Esophagus squamous epithelium (tissue), 4 donors: ENCODE measurements at regions not wholly inside any gene's neighbourhood (a gene's known extent, or its start where the extent isn't known, plus 50 kb on each side); places are given as distances from the start of the nearest gene placed in this dataset.

ENCODE experiments used
- POLR2A ChIP-seq, 4 donors: fragments of 450-650 bp; IDR thresholded peaks; one replicate each; pipeline ENCODE4 v1.6.1; 2017; ENCODE audit warnings: antibody characterized with exemption in 4 of 4, mild to moderate bottlenecking in 4 of 4, moderate library complexity in 3 of 4
- TF ChIP-seq, protein P1 (sequence below), 6 experiments: fragments of 450-650 bp in 4 of 6; fragments of 200-600 bp in 2 of 6; sonication (generic) in 2 of 6; IDR thresholded peaks; one replicate each; pipeline ENCODE4 v1.5.1; 2016 to 2019; ENCODE audit warnings: antibody characterized with exemption in 6 of 6, mild to moderate bottlenecking in 4 of 6, moderate library complexity in 4 of 6

DNA sequence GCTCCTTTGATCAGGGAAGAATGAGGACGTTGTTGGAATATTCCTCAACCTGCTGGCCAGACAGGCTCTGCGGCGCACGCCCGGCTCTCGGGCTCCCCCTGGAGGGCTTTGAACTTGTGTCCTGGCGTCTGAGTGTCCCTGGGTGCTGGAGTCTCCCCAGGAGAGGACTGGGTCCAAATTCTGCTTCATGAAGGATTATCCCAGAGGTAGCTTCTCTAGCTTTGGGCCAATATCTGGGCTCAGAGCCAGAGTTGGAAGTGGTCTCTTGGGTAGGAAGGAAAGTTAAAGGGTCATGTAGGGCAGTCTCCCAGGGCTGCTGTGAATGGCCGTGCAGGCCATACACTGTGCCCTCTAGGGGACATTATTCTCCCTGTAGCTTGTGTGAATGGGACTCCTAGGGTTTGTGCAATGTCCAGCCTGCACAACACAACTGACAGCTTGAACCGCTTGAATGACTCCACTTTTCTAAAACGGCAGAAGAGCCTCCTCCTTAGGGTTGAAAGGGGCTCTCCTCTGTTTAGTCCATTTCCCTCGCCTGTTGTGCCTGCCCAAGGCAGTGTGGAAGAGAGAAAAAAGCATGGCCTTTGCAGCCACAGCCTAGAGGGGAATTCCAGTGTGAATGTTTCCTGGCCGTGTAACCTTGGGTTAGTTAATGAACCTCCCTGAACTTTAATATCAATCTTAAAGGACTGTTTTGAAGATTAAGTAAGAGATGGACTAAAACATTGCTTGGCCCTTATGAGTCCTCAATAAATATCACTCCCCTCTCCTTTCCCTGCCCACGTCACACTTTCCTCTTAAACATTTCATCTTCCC is 111.2 kb upstream of the THY1 start:
- TF ChIP-seq POLR2A (IDR thresholded peaks at IDR 0.05), result no peak
- TF ChIP-seq, protein P1, sequence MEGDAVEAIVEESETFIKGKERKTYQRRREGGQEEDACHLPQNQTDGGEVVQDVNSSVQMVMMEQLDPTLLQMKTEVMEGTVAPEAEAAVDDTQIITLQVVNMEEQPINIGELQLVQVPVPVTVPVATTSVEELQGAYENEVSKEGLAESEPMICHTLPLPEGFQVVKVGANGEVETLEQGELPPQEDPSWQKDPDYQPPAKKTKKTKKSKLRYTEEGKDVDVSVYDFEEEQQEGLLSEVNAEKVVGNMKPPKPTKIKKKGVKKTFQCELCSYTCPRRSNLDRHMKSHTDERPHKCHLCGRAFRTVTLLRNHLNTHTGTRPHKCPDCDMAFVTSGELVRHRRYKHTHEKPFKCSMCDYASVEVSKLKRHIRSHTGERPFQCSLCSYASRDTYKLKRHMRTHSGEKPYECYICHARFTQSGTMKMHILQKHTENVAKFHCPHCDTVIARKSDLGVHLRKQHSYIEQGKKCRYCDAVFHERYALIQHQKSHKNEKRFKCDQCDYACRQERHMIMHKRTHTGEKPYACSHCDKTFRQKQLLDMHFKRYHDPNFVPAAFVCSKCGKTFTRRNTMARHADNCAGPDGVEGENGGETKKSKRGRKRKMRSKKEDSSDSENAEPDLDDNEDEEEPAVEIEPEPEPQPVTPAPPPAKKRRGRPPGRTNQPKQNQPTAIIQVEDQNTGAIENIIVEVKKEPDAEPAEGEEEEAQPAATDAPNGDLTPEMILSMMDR (IDR thresholded peaks at IDR 0.05), result peak; percentile 60 to 91 (median 78)
